ENCODE measurements at regions not wholly inside any gene's neighbourhood (a gene's known extent, or its start where the extent isn't known, plus 50 kb on each side); places are given as distances from the start of the nearest gene placed in this dataset.

GRCh38 chr3:64290864-64291263 is 65.6 kb upstream of the PRICKLE2 start:
- DNase-seq (ENCODE audit: low read depth in 1 of 2, low spot score in 1 of 2): peak in 1 of 2 experiments; percentile 1
- peak in 1 of 2 experiments; percentile 43; a peak in 1 of 6 replicates for ATAC-seq
- ChIA-PET CTCF (no interaction called here), POLR2A (no interaction called here)
- H3K4me2 ChIP-seq: peak overlapping the region; percentile 50
- no peak for TF ChIP-seq ZFP36 (IDR thresholded peaks at IDR 0.05; ENCODE audit: borderline replicate concordance, partially characterized antibody)
- TF ChIP-seq HOXA7 (CRISPR knock-in tag; IDR thresholded peaks at IDR 0.05): no peak
- TF ChIP-seq ELK1 (IDR thresholded peaks at IDR 0.05; ENCODE audit: low read depth, low read length): no peak
- TF ChIP-seq RCOR1 (IDR thresholded peaks at IDR 0.05; ENCODE audit: low read depth, low read length): no peak
- TF ChIP-seq BHLHE40 (IDR thresholded peaks at IDR 0.05; ENCODE audit: low read depth, low read length): no peak
- no peak for TF ChIP-seq HEYL (CRISPR knock-in tag; IDR thresholded peaks at IDR 0.05)
- no peak for TF ChIP-seq FOSB (CRISPR knock-in tag; IDR thresholded peaks at IDR 0.05)
- no peak for TF ChIP-seq SREBF2 (IDR thresholded peaks at IDR 0.05)
- no peak for TF ChIP-seq FOXS1 (CRISPR knock-in tag; IDR thresholded peaks at IDR 0.05)
- no peak overlapping the region for H3K4me3 ChIP-seq
- H3K27ac ChIP-seq: peak overlapping the region; percentile 68 to 84
- no peaks in the 10 kb centered on the region for H3K9me3 ChIP-seq
- 63% methylated on average over 4 of the region's 5 CpGs for WGBS (ENCODE audit: missing lambda C conversion rate)
- no peak for FAIRE-seq
- H3K4me1 ChIP-seq: peaks cover 25% of the 10 kb centered on the region

GRCh38 chr3:64290161-64290560 is 64.9 kb upstream of the PRICKLE2 start:
- CTCF ChIA-PET: no interaction called here
- peak; percentile 18 for FAIRE-seq
- 86% methylated on average over 5 of the region's 5 CpGs for WGBS (ENCODE audit: missing lambda C conversion rate)

GRCh38 chr3:64289622-64290021 is 64.4 kb upstream of the PRICKLE2 start:
- no peak overlapping the region for H3K4me2 ChIP-seq
- H3K9me3 ChIP-seq: no peaks in the 10 kb centered on the region
- TF ChIP-seq CHD4 (IDR thresholded peaks at IDR 0.05; ENCODE audit: borderline replicate concordance) (no peak), NPAS2 (CRISPR knock-in tag; IDR thresholded peaks at IDR 0.05; ENCODE audit: borderline replicate concordance) (no peak), RCOR1 (IDR thresholded peaks at IDR 0.05; ENCODE audit: low read depth, low read length) (no peak), JUNB (IDR thresholded peaks at IDR 0.05) (no peak), CHD2 (IDR thresholded peaks at IDR 0.05; ENCODE audit: low read length, partially characterized antibody) (no peak), HMGXB4 (CRISPR knock-in tag; IDR thresholded peaks at IDR 0.05; ENCODE audit: borderline replicate concordance) (no peak), EHF (CRISPR knock-in tag; IDR thresholded peaks at IDR 0.05) (no peak), TFCP2L1 (CRISPR knock-in tag; IDR thresholded peaks at IDR 0.05) (no peak), PHF8 (IDR thresholded peaks at IDR 0.05; ENCODE audit: borderline replicate concordance, low read depth) (no peak), MAX (IDR thresholded peaks at IDR 0.05) (no peak), ELK1 (IDR thresholded peaks at IDR 0.05; ENCODE audit: low read depth, low read length) (no peak)
- 0 out of 6 replicates have a peak overlapping the region, but pooled peaks of 1 of the 2 experiments have one; percentile 31 for H3K27ac ChIP-seq
- FAIRE-seq (no peak), ATAC-seq (no peak), DNase-seq (ENCODE audit: low read depth in 1 of 2, low spot score in 1 of 2) (no peak)
- no peak overlapping the region for H3K4me3 ChIP-seq
- H3K4me1 ChIP-seq: peaks cover 19% of the 10 kb centered on the region
- ChIA-PET CTCF (no interaction called here), POLR2A (no interaction called here)

More at GRCh38 chr3:64290161-64290560, 64.9 kb upstream of the PRICKLE2 start:
- ATAC-seq: no peak
- no peak for TF ChIP-seq CBX2 (IDR thresholded peaks at IDR 0.05; ENCODE audit: borderline replicate concordance, low read depth)
- TF ChIP-seq CBX8 (IDR thresholded peaks at IDR 0.05): no peak
- no peak for TF ChIP-seq RARB (CRISPR knock-in tag; IDR thresholded peaks at IDR 0.05)
- no peak for TF ChIP-seq NR3C1 (IDR thresholded peaks at IDR 0.05)
- TF ChIP-seq RAD21 (conservative IDR thresholded peaks at IDR 0.05 in 1 of 2, IDR thresholded peaks at IDR 0.05 in 1 of 2): no peak
- TF ChIP-seq BHLHE40 (IDR thresholded peaks at IDR 0.05; ENCODE audit: low read depth, low read length): no peak
- TF ChIP-seq HMGXB4 (CRISPR knock-in tag; IDR thresholded peaks at IDR 0.05; ENCODE audit: borderline replicate concordance): no peak
- TF ChIP-seq RFX5 (IDR thresholded peaks at IDR 0.05): no peak
- no peak for TF ChIP-seq FOSB (CRISPR knock-in tag; IDR thresholded peaks at IDR 0.05)
- peaks cover 21% of the 10 kb centered on the region for H3K4me1 ChIP-seq
- POLR2A ChIA-PET: no interaction called here
- 0 out of 6 replicates have a peak overlapping the region, but pooled peaks of 1 of the 2 experiments have one; percentile 31 for H3K27ac ChIP-seq
- H3K4me2 ChIP-seq: no peak overlapping the region
- H3K9me3 ChIP-seq: no peaks in the 10 kb centered on the region
- no peak for DNase-seq (ENCODE audit: low read depth in 1 of 2, low spot score in 1 of 2)
- no peak overlapping the region for H3K4me3 ChIP-seq
